Vagina (tissue), 2 donors: ENCODE measurements at regions not wholly inside any gene's neighbourhood (a gene's known extent, or its start where the extent isn't known, plus 50 kb on each side); places are given as distances from the start of the nearest gene placed in this dataset.

Source experiments
- POLR2A ChIP-seq, 2 donors: fragments of 450-650 bp; IDR thresholded peaks; one replicate each; pipeline ENCODE4 v1.6.1; 2017; ENCODE audit warnings: antibody characterized with exemption in 2 of 2, mild to moderate bottlenecking in 2 of 2, moderate library complexity in 2 of 2
- TF ChIP-seq, protein P1 (sequence below), 3 experiments: fragments of 450-650 bp in 2 of 3; fragments of 200-600 bp in 1 of 3; sonication (generic) in 1 of 3; IDR thresholded peaks; one replicate each; pipeline ENCODE4 v1.5.1; 2017 to 2019; ENCODE audit warnings: antibody characterized with exemption in 3 of 3, mild to moderate bottlenecking in 2 of 3, moderate library complexity in 2 of 3

DNA sequence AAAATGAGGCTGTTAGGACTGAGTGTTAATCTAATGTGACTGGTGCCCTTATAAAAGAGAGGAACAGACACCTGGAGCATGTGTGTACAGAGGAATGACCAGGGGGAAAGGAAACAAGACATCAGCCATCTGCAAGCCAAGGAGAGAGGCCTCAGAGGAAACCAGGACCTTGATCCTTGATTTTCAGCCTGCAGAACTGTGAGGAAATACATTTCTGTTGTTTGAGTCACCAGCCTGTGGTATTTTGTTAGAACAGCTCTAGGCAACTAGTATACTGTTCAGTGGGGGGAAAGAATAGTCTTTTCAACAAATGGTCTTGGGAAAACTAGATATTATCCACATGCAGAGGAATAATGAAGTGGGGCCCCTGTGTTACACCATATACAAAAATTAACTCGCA is 80.6 kb downstream of the CCR1 start:
- TF ChIP-seq, protein P1, sequence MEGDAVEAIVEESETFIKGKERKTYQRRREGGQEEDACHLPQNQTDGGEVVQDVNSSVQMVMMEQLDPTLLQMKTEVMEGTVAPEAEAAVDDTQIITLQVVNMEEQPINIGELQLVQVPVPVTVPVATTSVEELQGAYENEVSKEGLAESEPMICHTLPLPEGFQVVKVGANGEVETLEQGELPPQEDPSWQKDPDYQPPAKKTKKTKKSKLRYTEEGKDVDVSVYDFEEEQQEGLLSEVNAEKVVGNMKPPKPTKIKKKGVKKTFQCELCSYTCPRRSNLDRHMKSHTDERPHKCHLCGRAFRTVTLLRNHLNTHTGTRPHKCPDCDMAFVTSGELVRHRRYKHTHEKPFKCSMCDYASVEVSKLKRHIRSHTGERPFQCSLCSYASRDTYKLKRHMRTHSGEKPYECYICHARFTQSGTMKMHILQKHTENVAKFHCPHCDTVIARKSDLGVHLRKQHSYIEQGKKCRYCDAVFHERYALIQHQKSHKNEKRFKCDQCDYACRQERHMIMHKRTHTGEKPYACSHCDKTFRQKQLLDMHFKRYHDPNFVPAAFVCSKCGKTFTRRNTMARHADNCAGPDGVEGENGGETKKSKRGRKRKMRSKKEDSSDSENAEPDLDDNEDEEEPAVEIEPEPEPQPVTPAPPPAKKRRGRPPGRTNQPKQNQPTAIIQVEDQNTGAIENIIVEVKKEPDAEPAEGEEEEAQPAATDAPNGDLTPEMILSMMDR (IDR thresholded peaks at IDR 0.05): no peak
- TF ChIP-seq POLR2A (IDR thresholded peaks at IDR 0.05): no peak
